ENCODE measurements at regions not wholly inside any gene's neighbourhood (a gene's known extent, or its start where the extent isn't known, plus 50 kb on each side); places are given as distances from the start of the nearest gene placed in this dataset.

DNA sequence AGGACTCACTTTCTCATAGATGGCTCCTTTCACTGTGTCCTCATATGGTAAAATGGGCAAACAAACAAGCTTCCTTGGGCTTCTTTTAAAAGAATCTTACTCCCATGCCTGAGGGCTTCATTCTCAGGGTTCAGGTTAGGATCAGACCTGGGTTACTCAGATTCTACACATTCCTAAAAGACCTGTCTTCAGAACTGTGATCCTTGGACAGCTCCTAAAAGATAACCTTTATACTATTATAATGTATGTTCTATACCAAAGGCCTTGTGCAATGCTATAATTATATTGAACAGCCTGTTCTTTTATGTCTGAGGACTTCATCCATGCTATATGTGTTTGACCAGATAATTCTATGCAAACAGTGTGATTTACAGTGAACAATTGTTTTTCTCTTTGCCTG lies 264.4 kb upstream of the CDH10 start:
- Mint-ChIP-seq H3K27me3 (no peaks in the 10 kb centered on the region), H3K4me3 (no peak overlapping the region), H3K4me1 (ENCODE audit: low read depth) (no peaks in the 10 kb centered on the region), H3K27ac (no peak overlapping the region), H3K36me3 (ENCODE audit: low read depth) (no peaks in the 10 kb centered on the region), H3K9me3 (peaks cover 8% of the 10 kb centered on the region)
- H3K4me1 ChIP-seq (ENCODE audit: insufficient read depth, low read length), result no peaks in the 10 kb centered on the region
- peaks cover 0 to 5% of the 10 kb centered on the region in 2 experiments for H3K9me3 ChIP-seq (ENCODE audit: control insufficient read depth in 1 of 2, insufficient read depth in 1 of 2, low read length in 2 of 2)
- H3K4me3 ChIP-seq (ENCODE audit: low read length), result no peak overlapping the region
- ChIA-PET CTCF (no interaction called here), POLR2A (no interaction called here)
- no peak for DNase-seq
- H3K36me3 ChIP-seq (ENCODE audit: insufficient read depth, low read length), result no peaks in the 10 kb centered on the region
- H3K27me3 ChIP-seq (ENCODE audit: control insufficient read depth in 1 of 2, insufficient read depth in 2 of 2, low read length in 2 of 2), result no peaks in the 10 kb centered on the region
- no peak for ATAC-seq (ENCODE audit: poor library complexity)
- H3K27ac ChIP-seq (ENCODE audit: low read depth in 1 of 2, low read length in 2 of 2), result no peak overlapping the region
- TF ChIP-seq CTCF (IDR thresholded peaks at IDR 0.05), result no peak
- intact Hi-C loops (cut with DNase I, micrococcal nuclease), result no loop called here

DNA sequence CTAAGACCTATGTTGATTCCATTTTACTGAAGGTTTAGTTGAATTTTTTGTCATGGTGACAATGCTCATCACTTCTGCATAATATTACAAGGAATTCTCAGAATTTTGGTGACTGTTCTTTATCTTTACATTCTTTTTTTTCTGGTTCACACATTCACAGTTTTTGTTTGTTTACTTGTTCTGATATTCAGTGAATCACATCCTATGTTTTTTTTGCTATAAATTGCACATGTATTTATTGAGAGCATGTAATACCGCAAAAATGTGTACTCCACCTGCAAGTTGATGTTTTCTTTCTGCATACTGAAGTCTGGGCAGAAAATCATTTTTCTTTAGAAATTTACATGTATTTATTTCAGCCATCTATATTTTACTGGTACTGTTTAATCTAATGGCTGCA lies 261.9 kb upstream of the CDH10 start:
- DNase-seq (no peak), ATAC-seq (ENCODE audit: poor library complexity) (no peak)
- POLR2A ChIA-PET, result no interaction called here
- no peak overlapping the region for H3K27ac Mint-ChIP-seq
- Histone ChIP-seq H3K4me1 (ENCODE audit: insufficient read depth, low read length) (no peaks in the 10 kb centered on the region), H3K27ac (ENCODE audit: low read depth in 1 of 2, low read length in 2 of 2) (no peak overlapping the region), H3K36me3 (ENCODE audit: insufficient read depth, low read length) (no peaks in the 10 kb centered on the region), H3K9me3 (ENCODE audit: control insufficient read depth in 1 of 2, insufficient read depth in 1 of 2, low read length in 2 of 2) (peaks cover 0 to 5% of the 10 kb centered on the region in 2 experiments), H3K27me3 (ENCODE audit: control insufficient read depth in 1 of 2, insufficient read depth in 2 of 2, low read length in 2 of 2) (no peaks in the 10 kb centered on the region), H3K4me3 (ENCODE audit: low read length) (no peak overlapping the region)
- H3K9me3 Mint-ChIP-seq, result peaks cover 5% of the 10 kb centered on the region
- H3K27me3 Mint-ChIP-seq, result no peaks in the 10 kb centered on the region
- CTCF ChIA-PET, result no interaction called here
- H3K4me1 Mint-ChIP-seq (ENCODE audit: low read depth), result no peaks in the 10 kb centered on the region
- H3K4me3 Mint-ChIP-seq, result no peak overlapping the region
- intact Hi-C loops (cut with DNase I, micrococcal nuclease), result no loop called here
- TF ChIP-seq CTCF (IDR thresholded peaks at IDR 0.05), result no peak
- no peaks in the 10 kb centered on the region for H3K36me3 Mint-ChIP-seq (ENCODE audit: low read depth)

DNA sequence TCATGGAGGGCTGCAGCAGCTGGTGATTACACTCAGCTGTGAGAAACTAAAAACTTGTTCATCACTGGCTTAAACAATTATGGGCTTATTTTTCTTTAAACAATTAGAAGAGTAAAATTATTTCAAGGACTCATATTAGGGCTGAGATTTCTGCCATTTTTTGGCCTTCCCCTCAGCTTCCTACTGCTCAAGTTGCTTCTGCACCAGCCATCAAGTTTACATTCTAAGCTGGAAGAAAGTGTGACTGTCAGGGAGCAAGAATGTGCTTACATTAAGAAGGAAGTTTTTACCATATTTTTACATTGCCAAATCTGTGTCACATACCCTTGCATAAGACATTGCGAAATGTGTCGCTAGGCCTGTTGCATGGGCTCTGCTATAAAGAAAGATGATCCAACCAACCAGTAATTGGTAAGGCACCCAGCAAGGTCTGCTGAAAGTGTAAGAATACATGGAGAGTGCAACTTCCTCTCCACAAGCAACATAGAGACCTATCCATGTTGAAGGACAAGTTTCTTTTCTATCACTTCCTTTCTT lies 260.3 kb upstream of the CDH10 start:
- POLR2A ChIA-PET, result no interaction called here
- H3K36me3 ChIP-seq (ENCODE audit: insufficient read depth, low read length), result no peaks in the 10 kb centered on the region
- Mint-ChIP-seq H3K4me1 (ENCODE audit: low read depth) (no peaks in the 10 kb centered on the region), H3K27me3 (no peaks in the 10 kb centered on the region), H3K27ac (no peak overlapping the region), H3K36me3 (ENCODE audit: low read depth) (no peaks in the 10 kb centered on the region), H3K4me3 (no peak overlapping the region), H3K9me3 (peaks cover 5% of the 10 kb centered on the region)
- no peaks in the 10 kb centered on the region for H3K9me3 ChIP-seq (ENCODE audit: control insufficient read depth in 1 of 2, insufficient read depth in 1 of 2, low read length in 2 of 2)
- no peaks in the 10 kb centered on the region for H3K27me3 ChIP-seq (ENCODE audit: control insufficient read depth in 1 of 2, insufficient read depth in 2 of 2, low read length in 2 of 2)
- no peaks in the 10 kb centered on the region for H3K4me1 ChIP-seq (ENCODE audit: insufficient read depth, low read length)
- no peak for TF ChIP-seq CTCF (IDR thresholded peaks at IDR 0.05)
- no peak overlapping the region for H3K27ac ChIP-seq (ENCODE audit: low read depth in 1 of 2, low read length in 2 of 2)
- CTCF ChIA-PET, result no interaction called here
- DNase-seq, result no peak
- H3K4me3 ChIP-seq (ENCODE audit: low read length), result no peak overlapping the region
- ATAC-seq (ENCODE audit: poor library complexity), result no peak
- intact Hi-C loops (cut with DNase I, micrococcal nuclease), result no loop called here

All from CD4-positive, alpha-beta T cell (primary cell).